ENCODE measurements at regions not wholly inside any gene's neighbourhood (a gene's known extent, or its start where the extent isn't known, plus 50 kb on each side); places are given as distances from the start of the nearest gene placed in this dataset.
A peak's percentile ranks its signal among the peaks of the same experiment; 100 is the strongest.

DNA sequence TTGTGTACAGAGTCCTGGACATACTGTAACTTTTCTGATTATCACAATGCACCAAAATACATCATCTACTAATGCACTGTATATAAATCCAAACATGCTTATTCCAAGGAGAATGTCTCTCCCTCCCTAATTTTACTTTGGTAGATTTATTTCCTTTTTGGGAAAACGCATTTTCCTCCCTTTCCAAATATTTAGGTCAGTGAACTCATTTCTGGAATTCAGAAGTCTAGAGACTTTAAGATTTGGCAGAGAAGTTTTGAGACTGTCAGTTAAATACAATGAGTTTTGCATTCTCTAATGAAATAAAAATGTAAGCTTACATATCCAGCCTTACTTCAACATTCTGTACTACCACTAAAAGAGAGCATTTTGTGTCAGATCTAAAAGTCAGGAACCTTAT, 165.8 kb upstream of the EDNRB start:
- Histone ChIP-seq H3K9ac (ENCODE audit: insufficient read depth, low read length) (no peak overlapping the region), H3K9me3 (ENCODE audit: control insufficient read depth, insufficient read depth, low read depth, low read length) (no peaks in the 10 kb centered on the region), H3K27me3 (ENCODE audit: control insufficient read depth, insufficient read depth, low read length) (no peaks in the 10 kb centered on the region), H3K4me3 (replicated peaks in 1 of 4; ENCODE audit: control extremely low read depth in 1 of 4, insufficient read depth in 1 of 4, low read depth in 3 of 4, low read length in 4 of 4) (no peak overlapping the region), H3K36me3 (ENCODE audit: control insufficient read depth, insufficient read depth, low read length) (no peaks in the 10 kb centered on the region), H2AFZ (ENCODE audit: low read length) (no peak overlapping the region), H3K4me1 (ENCODE audit: control insufficient read depth, extremely low read depth, insufficient read depth, low read length) (no peaks in the 10 kb centered on the region), H3K27ac (ENCODE audit: insufficient read depth, low read length) (no peak overlapping the region), H3K79me2 (ENCODE audit: control insufficient read depth, insufficient read depth, low read length) (no peaks in the 10 kb centered on the region), H4K20me1 (ENCODE audit: control insufficient read depth, extremely low read depth, insufficient read depth, low read length) (no peaks in the 10 kb centered on the region), H3K4me2 (ENCODE audit: extremely low read depth, insufficient read depth, low read length) (no peak overlapping the region)
- no peak for DNase-seq (ENCODE audit: low read depth in 2 of 2)
- TF ChIP-seq CTCF (conservative IDR thresholded peaks at IDR 0.05 in 1 of 2, IDR thresholded peaks at IDR 0.05 in 1 of 2; ENCODE audit: low read depth in 1 of 2, low read length in 2 of 2) (no peak), EZH2 (IDR thresholded peaks at IDR 0.05; ENCODE audit: low read length, missing control alignments) (no peak)

DNA sequence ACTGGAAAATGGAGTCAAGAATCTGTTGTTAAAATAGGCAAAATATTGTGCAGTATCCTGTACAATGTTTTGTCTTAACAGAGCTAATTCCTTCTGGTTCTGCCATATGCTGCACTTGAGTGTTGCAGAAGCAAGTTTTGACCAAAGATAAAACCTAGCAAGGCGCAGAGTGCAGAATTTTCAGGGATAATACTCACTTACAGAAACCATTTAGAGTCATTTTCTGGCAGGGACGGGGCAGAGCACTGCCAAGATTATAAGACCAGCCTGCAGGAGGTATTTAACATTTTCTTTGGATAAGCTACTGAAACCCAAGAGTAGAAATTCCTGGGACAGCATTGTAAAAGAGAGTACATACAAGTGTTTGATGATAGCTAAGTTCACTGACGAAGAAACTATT, 159.5 kb upstream of the EDNRB start:
- H3K27me3 ChIP-seq (ENCODE audit: control insufficient read depth, insufficient read depth, low read length): no peaks in the 10 kb centered on the region
- no peaks in the 10 kb centered on the region for H3K79me2 ChIP-seq (ENCODE audit: control insufficient read depth, insufficient read depth, low read length)
- no peaks in the 10 kb centered on the region for H4K20me1 ChIP-seq (ENCODE audit: control insufficient read depth, extremely low read depth, insufficient read depth, low read length)
- no peak overlapping the region for H3K27ac ChIP-seq (ENCODE audit: insufficient read depth, low read length)
- H3K9me3 ChIP-seq (ENCODE audit: control insufficient read depth, insufficient read depth, low read depth, low read length): no peaks in the 10 kb centered on the region
- no peak overlapping the region for H3K4me3 ChIP-seq (replicated peaks in 1 of 4; ENCODE audit: control extremely low read depth in 1 of 4, insufficient read depth in 1 of 4, low read depth in 3 of 4, low read length in 4 of 4)
- H3K4me1 ChIP-seq (ENCODE audit: control insufficient read depth, extremely low read depth, insufficient read depth, low read length): no peaks in the 10 kb centered on the region
- no peak overlapping the region for H3K4me2 ChIP-seq (ENCODE audit: extremely low read depth, insufficient read depth, low read length)
- no peak for TF ChIP-seq CTCF (conservative IDR thresholded peaks at IDR 0.05 in 1 of 2, IDR thresholded peaks at IDR 0.05 in 1 of 2; ENCODE audit: low read depth in 1 of 2, low read length in 2 of 2)
- H2AFZ ChIP-seq (ENCODE audit: low read length): no peak overlapping the region
- no peak overlapping the region for H3K9ac ChIP-seq (ENCODE audit: insufficient read depth, low read length)
- DNase-seq (ENCODE audit: low read depth in 2 of 2): peak in 1 of 2 donors; percentile 8
- no peaks in the 10 kb centered on the region for H3K36me3 ChIP-seq (ENCODE audit: control insufficient read depth, insufficient read depth, low read length)

GRCh38 chr13:78067290-78067689, 148.7 kb upstream of the EDNRB start:
- no peaks in the 10 kb centered on the region for H3K4me1 ChIP-seq (ENCODE audit: control insufficient read depth, extremely low read depth, insufficient read depth, low read length)
- H3K9me3 ChIP-seq (ENCODE audit: control insufficient read depth, insufficient read depth, low read depth, low read length): no peaks in the 10 kb centered on the region
- H3K79me2 ChIP-seq (ENCODE audit: control insufficient read depth, insufficient read depth, low read length): no peaks in the 10 kb centered on the region
- DNase-seq (ENCODE audit: low read depth in 2 of 2): no peak
- no peaks in the 10 kb centered on the region for H3K27me3 ChIP-seq (ENCODE audit: control insufficient read depth, insufficient read depth, low read length)
- H3K36me3 ChIP-seq (ENCODE audit: control insufficient read depth, insufficient read depth, low read length): no peaks in the 10 kb centered on the region
- H3K9ac ChIP-seq (ENCODE audit: insufficient read depth, low read length): no peak overlapping the region
- no peaks in the 10 kb centered on the region for H4K20me1 ChIP-seq (ENCODE audit: control insufficient read depth, extremely low read depth, insufficient read depth, low read length)
- H3K4me3 ChIP-seq (replicated peaks in 1 of 4; ENCODE audit: control extremely low read depth in 1 of 4, insufficient read depth in 1 of 4, low read depth in 3 of 4, low read length in 4 of 4): no peak overlapping the region
- TF ChIP-seq EZH2 (IDR thresholded peaks at IDR 0.05; ENCODE audit: low read length, missing control alignments) (no peak), CTCF (conservative IDR thresholded peaks at IDR 0.05 in 1 of 2, IDR thresholded peaks at IDR 0.05 in 1 of 2; ENCODE audit: low read depth in 1 of 2, low read length in 2 of 2) (no peak)
- no peak overlapping the region for H2AFZ ChIP-seq (ENCODE audit: low read length)
- H3K27ac ChIP-seq (ENCODE audit: insufficient read depth, low read length): no peak overlapping the region
- no peak overlapping the region for H3K4me2 ChIP-seq (ENCODE audit: extremely low read depth, insufficient read depth, low read length)

All from fibroblast of lung (primary cell).